Adrenal gland (tissue), 5 donors: ENCODE measurements at regions not wholly inside any gene's neighbourhood (a gene's known extent, or its start where the extent isn't known, plus 50 kb on each side); places are given as distances from the start of the nearest gene placed in this dataset.

ENCODE experiments used
- POLR2A ChIP-seq, 2 donors: fragments of 450-650 bp; IDR thresholded peaks; one replicate each; pipeline ENCODE4 v1.6.1; 2017; ENCODE audit warnings: antibody characterized with exemption in 2 of 2, mild to moderate bottlenecking in 2 of 2, moderate library complexity in 1 of 2
- TF ChIP-seq, protein P1 (sequence below), 6 experiments: fragments of 450-650 bp in 4 of 6; fragments of 200-600 bp in 2 of 6; sonication (generic) in 1 of 6; IDR thresholded peaks; 1 replicate in 5 of 6; 2 replicates in 1 of 6; pipeline versions ENCODE4 v1.5.1 to v1.8.0; 2016 to 2021; ENCODE audit warnings: antibody characterized with exemption in 6 of 6, mild to moderate bottlenecking in 2 of 6, moderate library complexity in 1 of 6
- donor health status: DM: no; HTN: no; CAD: no.

- TF ChIP-seq POLR2A (IDR thresholded peaks at IDR 0.05): no peak
- TF ChIP-seq, protein P1, sequence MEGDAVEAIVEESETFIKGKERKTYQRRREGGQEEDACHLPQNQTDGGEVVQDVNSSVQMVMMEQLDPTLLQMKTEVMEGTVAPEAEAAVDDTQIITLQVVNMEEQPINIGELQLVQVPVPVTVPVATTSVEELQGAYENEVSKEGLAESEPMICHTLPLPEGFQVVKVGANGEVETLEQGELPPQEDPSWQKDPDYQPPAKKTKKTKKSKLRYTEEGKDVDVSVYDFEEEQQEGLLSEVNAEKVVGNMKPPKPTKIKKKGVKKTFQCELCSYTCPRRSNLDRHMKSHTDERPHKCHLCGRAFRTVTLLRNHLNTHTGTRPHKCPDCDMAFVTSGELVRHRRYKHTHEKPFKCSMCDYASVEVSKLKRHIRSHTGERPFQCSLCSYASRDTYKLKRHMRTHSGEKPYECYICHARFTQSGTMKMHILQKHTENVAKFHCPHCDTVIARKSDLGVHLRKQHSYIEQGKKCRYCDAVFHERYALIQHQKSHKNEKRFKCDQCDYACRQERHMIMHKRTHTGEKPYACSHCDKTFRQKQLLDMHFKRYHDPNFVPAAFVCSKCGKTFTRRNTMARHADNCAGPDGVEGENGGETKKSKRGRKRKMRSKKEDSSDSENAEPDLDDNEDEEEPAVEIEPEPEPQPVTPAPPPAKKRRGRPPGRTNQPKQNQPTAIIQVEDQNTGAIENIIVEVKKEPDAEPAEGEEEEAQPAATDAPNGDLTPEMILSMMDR (IDR thresholded peaks at IDR 0.05): no peak
These were observed 83.8 kb upstream of the FZD7 start for GRCh38 chr2:201949927-201950246.
